HPDE6-E6E7 (cell line): ENCODE measurements at regions not wholly inside any gene's neighbourhood (a gene's known extent, or its start where the extent isn't known, plus 50 kb on each side); places are given as distances from the start of the nearest gene placed in this dataset.

ENCODE experiments used
- DNase-seq: peaks from one replicate; pipeline ENCODE4 v3.0.0; 2011; ENCODE audit warnings: missing footprints; ENCODE audit errors: extremely low spot score

GRCh38 chr3:155029941-155030340 lies 50.2 kb upstream of the MME start:
- DNase-seq: no peak

GRCh38 chr3:155026999-155027591 lies 53.0 kb upstream of the MME start:
- DNase-seq: no peak

- no peak for DNase-seq
These were observed 56.0 kb upstream of the MME start for GRCh38 chr3:155024006-155024638.

GRCh38 chr3:155022896-155023295 lies 57.2 kb upstream of the MME start:
- no peak for DNase-seq

GRCh38 chr3:155019575-155019974 lies 60.5 kb upstream of the MME start:
- no peak for DNase-seq

GRCh38 chr3:155018621-155019330 lies 61.3 kb upstream of the MME start:
- peak; percentile 62 for DNase-seq

- no peak for DNase-seq
These were observed 64.2 kb upstream of the MME start for GRCh38 chr3:155015776-155016436.

- DNase-seq: no peak
These were observed 65.2 kb upstream of the MME start for GRCh38 chr3:155014953-155015352.

- no peak for DNase-seq
These were observed 66.7 kb upstream of the MME start for GRCh38 chr3:155013427-155013826.

- no peak for DNase-seq
These were observed 67.5 kb upstream of the MME start for GRCh38 chr3:155012584-155012983.

GRCh38 chr3:155010416-155010815 lies 69.7 kb upstream of the MME start:
- no peak for DNase-seq

GRCh38 chr3:155009217-155009616 lies 70.9 kb upstream of the MME start:
- DNase-seq: no peak

- no peak for DNase-seq
These were observed 72.4 kb upstream of the MME start for GRCh38 chr3:155007729-155008128.

GRCh38 chr3:155001289-155002010 lies 78.7 kb upstream of the MME start:
- no peak for DNase-seq

- no peak for DNase-seq
These were observed 87.5 kb upstream of the MME start for GRCh38 chr3:154992655-154993054.

GRCh38 chr3:154990543-154990942 lies 89.6 kb upstream of the MME start:
- no peak for DNase-seq

GRCh38 chr3:154987846-154988245 lies 92.3 kb upstream of the MME start:
- no peak for DNase-seq

- no peak for DNase-seq
These were observed 98.5 kb upstream of the MME start for GRCh38 chr3:154981664-154982063.

- DNase-seq: no peak
These were observed 98.9 kb upstream of the MME start for GRCh38 chr3:154981201-154981600.

- DNase-seq: no peak
These were observed 100.8 kb upstream of the MME start for GRCh38 chr3:154979331-154979730.

- DNase-seq: no peak
These were observed 102.5 kb upstream of the MME start for GRCh38 chr3:154977666-154978065.
